GM20000 (cell line): ENCODE measurements at regions not wholly inside any gene's neighbourhood (a gene's known extent, or its start where the extent isn't known, plus 50 kb on each side); places are given as distances from the start of the nearest gene placed in this dataset.
"Not testable (repeated sequence)": the region's sequence is repeated elsewhere in the genome, so short reads cannot be mapped to it uniquely, and the experiment has no call there.

ENCODE experiments used
- DNase-seq: peaks from one replicate; pipeline ENCODE4 v3.0.0; 2012; ENCODE audit warnings: low spot score
- CTCF ChIP-seq: IDR thresholded peaks from 2 replicates; pipeline ENCODE4 v1.5.1; 2012; ENCODE audit warnings: mild to moderate bottlenecking, control low read depth; ENCODE audit errors: extremely low read depth, missing control alignments

- TF ChIP-seq CTCF, result no peak
- DNase-seq, result no peak
Observed at GRCh38 chr9:90478821-90479220, 163.8 kb downstream of the DIRAS2 start.

GRCh38 chr9:90485028-90485427 is 157.6 kb downstream of the DIRAS2 start:
- no peak for DNase-seq
- TF ChIP-seq CTCF, result no peak

GRCh38 chr9:90489066-90489465 is 153.6 kb downstream of the DIRAS2 start:
- no peak for TF ChIP-seq CTCF
- DNase-seq, result no peak

GRCh38 chr9:90499761-90500160 is 142.9 kb downstream of the DIRAS2 start:
- DNase-seq, result no peak
- TF ChIP-seq CTCF, result no peak

GRCh38 chr9:90502134-90502533 is 140.5 kb downstream of the DIRAS2 start:
- DNase-seq, result no peak
- TF ChIP-seq CTCF, result no peak

- DNase-seq, result peak; percentile 9
- TF ChIP-seq CTCF, result no peak
Observed at GRCh38 chr9:90504486-90504885, 138.1 kb downstream of the DIRAS2 start.

- DNase-seq, result no peak
- no peak for TF ChIP-seq CTCF
Observed at GRCh38 chr9:90505695-90506094, 136.9 kb downstream of the DIRAS2 start.

GRCh38 chr9:90506402-90506801 is 136.2 kb downstream of the DIRAS2 start:
- DNase-seq, result not testable (repeated sequence)
